ENCODE measurements at regions not wholly inside any gene's neighbourhood (a gene's known extent, or its start where the extent isn't known, plus 50 kb on each side); places are given as distances from the start of the nearest gene placed in this dataset.

GRCh38 chr14:30084811-30085210 is 157.2 kb upstream of the PRKD1 start:
- no peak for TF ChIP-seq ZNF274 (IDR thresholded peaks at IDR 0.05; ENCODE audit: low read depth, low read length)
- no peak for TF ChIP-seq YY1 (IDR thresholded peaks at IDR 0.05; ENCODE audit: insufficient read depth, insufficient read length)
- TF ChIP-seq SUZ12 (IDR thresholded peaks at IDR 0.05; ENCODE audit: extremely low read depth, insufficient read depth, insufficient read length), result no peak

Data from NT2/D1 (cell line).